GM23248 (cell line): ENCODE measurements at regions not wholly inside any gene's neighbourhood (a gene's known extent, or its start where the extent isn't known, plus 50 kb on each side); places are given as distances from the start of the nearest gene placed in this dataset.

Experiments used
- DNase-seq: peaks from one replicate; pipeline ENCODE4 v3.0.0-alpha.2; 2015
- H2AFZ ChIP-seq: fragments of 200-600 bp; sonication (generic); 2 replicates; pipeline ENCODE4 v1.6.1; 2016; ENCODE audit warnings: antibody characterized with exemption
- H3F3A ChIP-seq: fragments of 200-600 bp; sonication (generic); 2 replicates; pipeline ENCODE4 v1.6.1; 2016; ENCODE audit warnings: mild to moderate bottlenecking, antibody characterized with exemption, mixed run types; ENCODE audit not compliant: insufficient read depth
- H3K27ac ChIP-seq: fragments of 200-600 bp; sonication (generic); 2 replicates; pipeline ENCODE4 v1.5.1; 2016; ENCODE audit warnings: mild to moderate bottlenecking
- H3K27me3 ChIP-seq: fragments of 200-600 bp; sonication (generic); replicated peaks from 2 replicates; pipeline ENCODE4 v1.6.1; 2016; ENCODE audit warnings: mild to moderate bottlenecking; ENCODE audit not compliant: insufficient read depth
- H3K36me3 ChIP-seq: fragments of 200-600 bp; sonication (generic); 2 replicates; pipeline ENCODE4 v1.6.1; 2016; ENCODE audit warnings: low read depth, mild to moderate bottlenecking
- H3K4me1 ChIP-seq: fragments of 200-600 bp; sonication (generic); 2 replicates; pipeline ENCODE4 v1.6.1; 2016; ENCODE audit warnings: mild to moderate bottlenecking; ENCODE audit not compliant: insufficient read depth
- H3K4me2 ChIP-seq: fragments of 200-600 bp; sonication (generic); one replicate; pipeline ENCODE4 v1.6.1; 2016; ENCODE audit warnings: mild to moderate bottlenecking; ENCODE audit not compliant: unreplicated experiment
- H3K4me3 ChIP-seq: fragments of 200-600 bp; sonication (generic); 2 replicates; pipeline ENCODE4 v1.5.1; 2016; ENCODE audit warnings: mild to moderate bottlenecking
- H3K79me2 ChIP-seq: fragments of 200-600 bp; sonication (generic); 2 replicates; pipeline ENCODE4 v1.6.1; 2016; ENCODE audit warnings: mild to moderate bottlenecking; ENCODE audit not compliant: insufficient read depth
- H3K9ac ChIP-seq: fragments of 200-600 bp; sonication (generic); 2 replicates; pipeline ENCODE4 v1.6.1; 2016; ENCODE audit warnings: mild to moderate bottlenecking
- H3K9me2 ChIP-seq: fragments of 200-600 bp; sonication (generic); 2 replicates; pipeline ENCODE4 v1.6.1; 2016; ENCODE audit warnings: mixed run types, mild to moderate bottlenecking, moderate library complexity; ENCODE audit not compliant: insufficient read depth
- H3K9me3 ChIP-seq: fragments of 200-600 bp; sonication (generic); one replicate; pipeline ENCODE4 v1.6.1; 2017; ENCODE audit warnings: low read depth
- H4K20me1 ChIP-seq: fragments of 200-600 bp; sonication (generic); 2 replicates; pipeline ENCODE4 v1.6.0; 2016; ENCODE audit not compliant: insufficient read depth
- EZH2 ChIP-seq: fragments of 200-600 bp; sonication (generic); IDR thresholded peaks from 2 replicates; pipeline ENCODE4 v1.6.1; 2018; ENCODE audit warnings: antibody characterized with exemption, mild to moderate bottlenecking; ENCODE audit not compliant: insufficient read depth, poor library complexity, severe bottlenecking
- EZH2phosphoT487 ChIP-seq: fragments of 200-600 bp; sonication (generic); IDR thresholded peaks from 2 replicates; pipeline ENCODE4 v1.6.1; 2018; ENCODE audit warnings: antibody characterized with exemption, moderate library complexity, mild to moderate bottlenecking, low read depth; ENCODE audit not compliant: insufficient read depth
- WGBS, 2 experiments: methylation state at CpG; one replicate each; pipeline ENCODE4 v1.1.6; 2015 to 2017; ENCODE audit warnings: low lambda C conversion rate in 2 of 2, low coverage in 1 of 2; ENCODE audit errors: missing lambda C conversion rate in 2 of 2; 5-methylcytosine and 5-hydroxymethylcytosine counted together
- in situ Hi-C: fragments of 300-500 bp; cut with MboI; formaldehyde crosslinking; loops from 2 replicates; pipeline ENCODE4 v1.15.0; 2020

GRCh38 chr7:42768045-42768444 lies 143.8 kb downstream of the C7orf25 start:
- no peak overlapping the region for H3K4me3 ChIP-seq
- no peaks in the 10 kb centered on the region for H3K9me3 ChIP-seq
- no peak overlapping the region for H3K27ac ChIP-seq
- no peak overlapping the region for H2AFZ ChIP-seq
- TF ChIP-seq EZH2phosphoT487 (no peak), EZH2 (no peak)
- H3F3A ChIP-seq, result 0 out of 2 replicates have a peak, but pooled peaks cover 5% of the 10 kb centered on the region
- peaks cover 15% of the 10 kb centered on the region for H3K4me1 ChIP-seq
- no peak for DNase-seq
- H3K9ac ChIP-seq, result no peak overlapping the region
- WGBS, 2 experiments, result 72 to 77% methylated on average over 4 of the region's 4 CpGs
- no peaks in the 10 kb centered on the region for H3K79me2 ChIP-seq
- no peaks in the 10 kb centered on the region for H3K9me2 ChIP-seq
- in situ Hi-C loops, result no loop called here
- no peaks in the 10 kb centered on the region for H3K36me3 ChIP-seq
- no peak overlapping the region for H3K4me2 ChIP-seq
- H3K27me3 ChIP-seq, result no peaks in the 10 kb centered on the region; the same call in 1 of the 2 replicates
- no peaks in the 10 kb centered on the region for H4K20me1 ChIP-seq

- no peak for TF ChIP-seq EZH2phosphoT487
- no peak for TF ChIP-seq EZH2
- WGBS, 2 experiments, result 46 to 64% methylated on average over 2 to 3 of the region's 3 CpGs
- no peak for DNase-seq
- no peaks in the 10 kb centered on the region for H4K20me1 ChIP-seq
- H3F3A ChIP-seq, result 0 out of 2 replicates have a peak, but pooled peaks cover 5% of the 10 kb centered on the region
- in situ Hi-C loops, result no loop called here
- no peaks in the 10 kb centered on the region for H3K9me3 ChIP-seq
- H3K4me2 ChIP-seq, result no peak overlapping the region
- no peaks in the 10 kb centered on the region for H3K36me3 ChIP-seq
- H3K4me3 ChIP-seq, result no peak overlapping the region
- no peaks in the 10 kb centered on the region for H3K79me2 ChIP-seq
- H3K9me2 ChIP-seq, result no peaks in the 10 kb centered on the region
- peaks cover 15% of the 10 kb centered on the region for H3K4me1 ChIP-seq
- H3K27ac ChIP-seq, result no peak overlapping the region
- no peaks in the 10 kb centered on the region for H3K27me3 ChIP-seq
- no peak overlapping the region for H3K9ac ChIP-seq
- no peak overlapping the region for H2AFZ ChIP-seq
Measured at GRCh38 chr7:42766782-42767423, 145.0 kb downstream of the C7orf25 start.

GRCh38 chr7:42765931-42766330 lies 145.9 kb downstream of the C7orf25 start:
- H2AFZ ChIP-seq, result no peak overlapping the region
- H3K27me3 ChIP-seq, result no peaks in the 10 kb centered on the region

GRCh38 chr7:42763137-42763551 lies 148.7 kb downstream of the C7orf25 start:
- H3K27me3 ChIP-seq, result no peaks in the 10 kb centered on the region
- TF ChIP-seq EZH2 (no peak), EZH2phosphoT487 (no peak)

More at GRCh38 chr7:42765931-42766330, 145.9 kb downstream of the C7orf25 start:
- H3K4me1 ChIP-seq, result peaks cover 10% of the 10 kb centered on the region
- no peaks in the 10 kb centered on the region for H3K79me2 ChIP-seq
- H3K4me2 ChIP-seq, result no peak overlapping the region
- H3K9ac ChIP-seq, result no peak overlapping the region
- no peaks in the 10 kb centered on the region for H3K9me2 ChIP-seq
- TF ChIP-seq EZH2, result no peak
- no peak for TF ChIP-seq EZH2phosphoT487
- H3K36me3 ChIP-seq, result no peaks in the 10 kb centered on the region
- no peaks in the 10 kb centered on the region for H3K9me3 ChIP-seq
- no peak overlapping the region for H3K4me3 ChIP-seq
- no peak overlapping the region for H3K27ac ChIP-seq
- 0 out of 2 replicates have a peak, but pooled peaks cover 5% of the 10 kb centered on the region for H3F3A ChIP-seq
- in situ Hi-C loops, result no loop called here
- no peak for DNase-seq
- WGBS, 2 experiments, result 73 to 78% methylated on average over 2 of the region's 2 CpGs
- no peaks in the 10 kb centered on the region for H4K20me1 ChIP-seq

GRCh38 chr7:42761486-42761885 lies 150.4 kb downstream of the C7orf25 start:
- Histone ChIP-seq H3K36me3 (no peaks in the 10 kb centered on the region), H3F3A (no peaks in the 10 kb centered on the region), H3K4me2 (no peak overlapping the region), H3K4me1 (no peaks in the 10 kb centered on the region), H3K9ac (no peak overlapping the region), H2AFZ (no peak overlapping the region), H3K79me2 (no peaks in the 10 kb centered on the region), H3K4me3 (no peak overlapping the region), H4K20me1 (no peaks in the 10 kb centered on the region), H3K9me2 (no peaks in the 10 kb centered on the region), H3K27ac (no peak overlapping the region), H3K27me3 (no peaks in the 10 kb centered on the region), H3K9me3 (no peaks in the 10 kb centered on the region)
- no peak for TF ChIP-seq EZH2
- TF ChIP-seq EZH2phosphoT487, result no peak
- no peak for DNase-seq
- in situ Hi-C loops, result no loop called here
- WGBS, 2 experiments, result 80 to 83% methylated on average over 1 of the region's 1 CpG

More at GRCh38 chr7:42763137-42763551, 148.7 kb downstream of the C7orf25 start:
- H3K9ac ChIP-seq, result no peak overlapping the region
- H3F3A ChIP-seq, result no peaks in the 10 kb centered on the region
- no peaks in the 10 kb centered on the region for H3K4me1 ChIP-seq
- H3K9me2 ChIP-seq, result no peaks in the 10 kb centered on the region
- no peak for DNase-seq
- in situ Hi-C loops, result no loop called here
- H4K20me1 ChIP-seq, result no peaks in the 10 kb centered on the region
- no peak overlapping the region for H3K4me3 ChIP-seq
- no peak overlapping the region for H2AFZ ChIP-seq
- H3K9me3 ChIP-seq, result no peaks in the 10 kb centered on the region
- H3K4me2 ChIP-seq, result no peak overlapping the region
- H3K27ac ChIP-seq, result no peak overlapping the region
- 68 to 84% methylated on average over 6 of the region's 6 CpGs for WGBS, 2 experiments
- no peaks in the 10 kb centered on the region for H3K79me2 ChIP-seq
- H3K36me3 ChIP-seq, result no peaks in the 10 kb centered on the region
